ENCODE measurements at regions not wholly inside any gene's neighbourhood (a gene's known extent, or its start where the extent isn't known, plus 50 kb on each side); places are given as distances from the start of the nearest gene placed in this dataset.
A peak's percentile ranks its signal among the peaks of the same experiment; 100 is the strongest.

GRCh38 chr13:50274181-50274580 lies 258.9 kb downstream of the KCNRG start:
- no peak overlapping the region for H3K27ac ChIP-seq
- DNase-seq (no peak), ATAC-seq (ENCODE audit: low FRiP score in 2 of 2) (no peak)
- no peak overlapping the region for H3K4me3 ChIP-seq
- H3K27me3 ChIP-seq = no peaks in the 10 kb centered on the region
- no peak for TF ChIP-seq EP300 (IDR thresholded peaks at IDR 0.05)
- no peak for TF ChIP-seq POLR2A (IDR thresholded peaks at IDR 0.05)
- no peak for TF ChIP-seq POLR2AphosphoS5 (IDR thresholded peaks at IDR 0.05)
- TF ChIP-seq, protein P1, sequence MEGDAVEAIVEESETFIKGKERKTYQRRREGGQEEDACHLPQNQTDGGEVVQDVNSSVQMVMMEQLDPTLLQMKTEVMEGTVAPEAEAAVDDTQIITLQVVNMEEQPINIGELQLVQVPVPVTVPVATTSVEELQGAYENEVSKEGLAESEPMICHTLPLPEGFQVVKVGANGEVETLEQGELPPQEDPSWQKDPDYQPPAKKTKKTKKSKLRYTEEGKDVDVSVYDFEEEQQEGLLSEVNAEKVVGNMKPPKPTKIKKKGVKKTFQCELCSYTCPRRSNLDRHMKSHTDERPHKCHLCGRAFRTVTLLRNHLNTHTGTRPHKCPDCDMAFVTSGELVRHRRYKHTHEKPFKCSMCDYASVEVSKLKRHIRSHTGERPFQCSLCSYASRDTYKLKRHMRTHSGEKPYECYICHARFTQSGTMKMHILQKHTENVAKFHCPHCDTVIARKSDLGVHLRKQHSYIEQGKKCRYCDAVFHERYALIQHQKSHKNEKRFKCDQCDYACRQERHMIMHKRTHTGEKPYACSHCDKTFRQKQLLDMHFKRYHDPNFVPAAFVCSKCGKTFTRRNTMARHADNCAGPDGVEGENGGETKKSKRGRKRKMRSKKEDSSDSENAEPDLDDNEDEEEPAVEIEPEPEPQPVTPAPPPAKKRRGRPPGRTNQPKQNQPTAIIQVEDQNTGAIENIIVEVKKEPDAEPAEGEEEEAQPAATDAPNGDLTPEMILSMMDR (IDR thresholded peaks at IDR 0.05) = no peak
- no peaks in the 10 kb centered on the region for H3K4me1 ChIP-seq
- 100% methylated on average over 1 of the region's 1 CpG for WGBS, 2 donors
- no peaks in the 10 kb centered on the region for H3K9me3 ChIP-seq
- no peaks in the 10 kb centered on the region for H3K36me3 ChIP-seq

GRCh38 chr13:50275392-50276063 lies 260.3 kb downstream of the KCNRG start:
- H3K4me3 ChIP-seq = no peak overlapping the region
- DNase-seq (no peak), ATAC-seq (ENCODE audit: low FRiP score in 2 of 2) (peak in 1 of 2 donors; percentile 61)
- no peak for TF ChIP-seq POLR2AphosphoS5 (IDR thresholded peaks at IDR 0.05)
- TF ChIP-seq POLR2A (IDR thresholded peaks at IDR 0.05) = no peak
- TF ChIP-seq EP300 (IDR thresholded peaks at IDR 0.05) = no peak
- TF ChIP-seq, protein P1 (IDR thresholded peaks at IDR 0.05) = no peak
- no peak overlapping the region for H3K27ac ChIP-seq
- H3K4me1 ChIP-seq = no peaks in the 10 kb centered on the region
- H3K27me3 ChIP-seq = no peaks in the 10 kb centered on the region
- 57 to 65% methylated on average over 1 of the region's 1 CpG for WGBS, 2 donors
- H3K36me3 ChIP-seq = no peaks in the 10 kb centered on the region
- H3K9me3 ChIP-seq = no peaks in the 10 kb centered on the region

- TF ChIP-seq EP300 (IDR thresholded peaks at IDR 0.05) (no peak), POLR2A (IDR thresholded peaks at IDR 0.05) (no peak), POLR2AphosphoS5 (IDR thresholded peaks at IDR 0.05) (no peak)
- TF ChIP-seq, protein P1 (IDR thresholded peaks at IDR 0.05) = no peak
- DNase-seq (no peak), ATAC-seq (ENCODE audit: low FRiP score in 2 of 2) (no peak)
- no peaks in the 10 kb centered on the region for H3K36me3 ChIP-seq
- no peak overlapping the region for H3K4me3 ChIP-seq
- no peaks in the 10 kb centered on the region for H3K4me1 ChIP-seq
- H3K9me3 ChIP-seq = no peaks in the 10 kb centered on the region
- H3K27ac ChIP-seq = no peak overlapping the region
- WGBS, 2 donors = 94 to 100% methylated on average over 2 of the region's 2 CpGs
- no peaks in the 10 kb centered on the region for H3K27me3 ChIP-seq
Observed at GRCh38 chr13:50276550-50276949, 261.3 kb downstream of the KCNRG start.

- TF ChIP-seq POLR2A (IDR thresholded peaks at IDR 0.05) (no peak), POLR2AphosphoS5 (IDR thresholded peaks at IDR 0.05) (no peak), EP300 (IDR thresholded peaks at IDR 0.05) (no peak)
- TF ChIP-seq, protein P1 (IDR thresholded peaks at IDR 0.05) = no peak
- ATAC-seq (ENCODE audit: low FRiP score in 2 of 2) (no peak), DNase-seq (no peak)
- WGBS, 2 donors = 93% methylated on average over 6 of the region's 6 CpGs
- no peak overlapping the region for H3K4me3 ChIP-seq
- no peak overlapping the region for H3K27ac ChIP-seq
- H3K27me3 ChIP-seq = no peaks in the 10 kb centered on the region
- no peaks in the 10 kb centered on the region for H3K4me1 ChIP-seq
- no peaks in the 10 kb centered on the region for H3K9me3 ChIP-seq
- no peaks in the 10 kb centered on the region for H3K36me3 ChIP-seq
Observed at GRCh38 chr13:50277127-50277526, 261.9 kb downstream of the KCNRG start.

DNA sequence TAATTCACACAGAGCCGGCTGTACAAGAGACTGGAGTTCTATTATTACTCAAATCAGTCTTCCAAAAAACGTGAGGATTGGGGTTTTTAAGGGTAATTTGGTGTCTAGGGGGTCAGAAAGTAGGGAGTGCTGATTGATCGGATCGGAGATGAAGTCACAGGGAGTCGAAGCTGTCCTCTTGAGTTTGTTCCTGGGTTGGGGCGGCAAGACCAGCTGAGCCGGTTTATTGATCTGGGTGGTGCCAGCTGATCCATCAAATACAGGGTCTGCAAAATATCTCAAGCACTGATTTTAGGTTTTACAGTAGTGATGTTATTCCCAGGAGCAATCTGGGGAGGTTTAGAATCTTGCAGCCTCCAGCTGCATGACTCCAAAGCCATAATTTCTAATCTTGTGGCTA lies 262.7 kb downstream of the KCNRG start:
- Histone ChIP-seq H3K27me3 (no peaks in the 10 kb centered on the region), H3K4me3 (no peak overlapping the region), H3K27ac (no peak overlapping the region), H3K4me1 (no peaks in the 10 kb centered on the region), H3K9me3 (no peaks in the 10 kb centered on the region), H3K36me3 (no peaks in the 10 kb centered on the region)
- WGBS, 2 donors = 87 to 91% methylated on average over 7 of the region's 7 CpGs
- ATAC-seq (ENCODE audit: low FRiP score in 2 of 2) (no peak), DNase-seq (no peak)
- TF ChIP-seq, protein P1 (IDR thresholded peaks at IDR 0.05) = no peak
- no peak for TF ChIP-seq POLR2AphosphoS5 (IDR thresholded peaks at IDR 0.05)
